Cardiac muscle cell (in vitro differentiated cells and primary cell): ENCODE measurements at regions not wholly inside any gene's neighbourhood (a gene's known extent, or its start where the extent isn't known, plus 50 kb on each side); places are given as distances from the start of the nearest gene placed in this dataset.

Experiments used
- DNase-seq, 2 donors: peaks; one replicate each; pipeline versions ENCODE4 v3.0.0 to v3.0.0-alpha.2; 2010 to 2017; ENCODE audit warnings: low read depth in 1 of 2, low spot score in 1 of 2
- H3K27ac ChIP-seq: fragments of 200-600 bp; sonication (generic); 2 replicates; pipeline ENCODE4 v1.5.1; 2016
- H3K27me3 ChIP-seq: fragments of 200-600 bp; sonication (generic); 2 replicates; pipeline ENCODE4 v1.6.0; 2016; ENCODE audit warnings: control low read depth
- H3K36me3 ChIP-seq: fragments of 200-600 bp; sonication (generic); 2 replicates; pipeline ENCODE4 v1.5.1; 2016; ENCODE audit warnings: control low read depth
- H3K4me1 ChIP-seq: fragments of 200-600 bp; sonication (generic); 2 replicates; pipeline ENCODE4 v1.8.1; 2017; ENCODE audit warnings: low read depth, mild to moderate bottlenecking, mixed run types
- H3K4me3 ChIP-seq: fragments of 200-600 bp; sonication (generic); 2 replicates; pipeline ENCODE4 v1.5.1; 2016; ENCODE audit warnings: mild to moderate bottlenecking
- H3K9me3 ChIP-seq: fragments of 200-600 bp; sonication (generic); 2 replicates; pipeline ENCODE4 v1.5.1; 2017; ENCODE audit warnings: low read depth, mild to moderate bottlenecking, control low read depth
- TF ChIP-seq, protein P1 (sequence below): IDR thresholded peaks from 2 replicates; pipeline ENCODE4 v1.5.1; 2012; ENCODE audit warnings: low read depth, mild to moderate bottlenecking, low read length

DNA sequence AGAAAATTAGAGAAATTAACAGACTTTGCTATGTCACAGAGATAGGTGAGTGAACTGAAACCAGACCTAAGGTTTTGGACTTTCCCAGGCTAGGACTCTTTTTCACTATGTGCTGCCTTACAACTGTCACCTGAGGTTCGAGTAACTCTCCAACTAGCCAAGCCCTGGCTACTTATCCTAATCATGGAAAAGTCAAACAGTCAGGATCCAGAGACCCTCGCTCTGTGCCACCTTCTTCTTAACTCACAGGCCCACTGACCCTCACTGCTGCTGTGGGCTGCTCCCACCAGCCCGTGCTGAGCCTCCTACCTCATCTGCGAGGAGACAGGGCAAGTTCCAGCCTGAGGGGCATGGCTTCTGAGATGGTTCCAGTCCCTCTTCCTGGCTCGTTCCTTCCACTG is 211.4 kb upstream of the KLF14 start:
- H3K4me1 ChIP-seq = peaks cover 3% of the 10 kb centered on the region
- no peak overlapping the region for H3K27ac ChIP-seq
- H3K27me3 ChIP-seq = no peaks in the 10 kb centered on the region
- TF ChIP-seq, protein P1, sequence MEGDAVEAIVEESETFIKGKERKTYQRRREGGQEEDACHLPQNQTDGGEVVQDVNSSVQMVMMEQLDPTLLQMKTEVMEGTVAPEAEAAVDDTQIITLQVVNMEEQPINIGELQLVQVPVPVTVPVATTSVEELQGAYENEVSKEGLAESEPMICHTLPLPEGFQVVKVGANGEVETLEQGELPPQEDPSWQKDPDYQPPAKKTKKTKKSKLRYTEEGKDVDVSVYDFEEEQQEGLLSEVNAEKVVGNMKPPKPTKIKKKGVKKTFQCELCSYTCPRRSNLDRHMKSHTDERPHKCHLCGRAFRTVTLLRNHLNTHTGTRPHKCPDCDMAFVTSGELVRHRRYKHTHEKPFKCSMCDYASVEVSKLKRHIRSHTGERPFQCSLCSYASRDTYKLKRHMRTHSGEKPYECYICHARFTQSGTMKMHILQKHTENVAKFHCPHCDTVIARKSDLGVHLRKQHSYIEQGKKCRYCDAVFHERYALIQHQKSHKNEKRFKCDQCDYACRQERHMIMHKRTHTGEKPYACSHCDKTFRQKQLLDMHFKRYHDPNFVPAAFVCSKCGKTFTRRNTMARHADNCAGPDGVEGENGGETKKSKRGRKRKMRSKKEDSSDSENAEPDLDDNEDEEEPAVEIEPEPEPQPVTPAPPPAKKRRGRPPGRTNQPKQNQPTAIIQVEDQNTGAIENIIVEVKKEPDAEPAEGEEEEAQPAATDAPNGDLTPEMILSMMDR = no peak
- no peak for DNase-seq
- H3K36me3 ChIP-seq = no peaks in the 10 kb centered on the region
- H3K4me3 ChIP-seq = no peak overlapping the region
- no peaks in the 10 kb centered on the region for H3K9me3 ChIP-seq

DNA sequence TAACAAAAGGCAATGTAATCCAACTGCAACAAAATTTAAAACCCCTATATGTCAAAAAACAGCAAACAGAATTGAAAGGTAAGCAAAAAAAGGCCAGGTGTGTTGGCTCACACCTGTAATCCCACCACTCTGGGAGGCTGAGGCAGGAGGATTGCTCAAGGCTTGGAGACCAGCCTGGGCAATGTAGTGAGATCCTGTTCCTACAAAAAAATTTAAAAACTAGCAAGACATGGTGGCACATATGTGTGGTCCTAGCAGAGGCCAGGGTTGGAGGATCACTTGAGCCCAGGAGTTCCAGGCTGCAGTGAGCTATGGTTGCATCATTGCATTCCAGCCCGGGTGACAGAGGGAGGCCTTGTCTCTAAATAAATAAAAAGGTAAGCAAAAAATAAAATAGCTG is 212.1 kb upstream of the KLF14 start:
- TF ChIP-seq, protein P1 = no peak
- no peaks in the 10 kb centered on the region for H3K4me1 ChIP-seq
- no peaks in the 10 kb centered on the region for H3K36me3 ChIP-seq
- no peaks in the 10 kb centered on the region for H3K9me3 ChIP-seq
- H3K4me3 ChIP-seq = no peak overlapping the region
- no peak overlapping the region for H3K27ac ChIP-seq
- no peaks in the 10 kb centered on the region for H3K27me3 ChIP-seq
- DNase-seq = no peak

DNA sequence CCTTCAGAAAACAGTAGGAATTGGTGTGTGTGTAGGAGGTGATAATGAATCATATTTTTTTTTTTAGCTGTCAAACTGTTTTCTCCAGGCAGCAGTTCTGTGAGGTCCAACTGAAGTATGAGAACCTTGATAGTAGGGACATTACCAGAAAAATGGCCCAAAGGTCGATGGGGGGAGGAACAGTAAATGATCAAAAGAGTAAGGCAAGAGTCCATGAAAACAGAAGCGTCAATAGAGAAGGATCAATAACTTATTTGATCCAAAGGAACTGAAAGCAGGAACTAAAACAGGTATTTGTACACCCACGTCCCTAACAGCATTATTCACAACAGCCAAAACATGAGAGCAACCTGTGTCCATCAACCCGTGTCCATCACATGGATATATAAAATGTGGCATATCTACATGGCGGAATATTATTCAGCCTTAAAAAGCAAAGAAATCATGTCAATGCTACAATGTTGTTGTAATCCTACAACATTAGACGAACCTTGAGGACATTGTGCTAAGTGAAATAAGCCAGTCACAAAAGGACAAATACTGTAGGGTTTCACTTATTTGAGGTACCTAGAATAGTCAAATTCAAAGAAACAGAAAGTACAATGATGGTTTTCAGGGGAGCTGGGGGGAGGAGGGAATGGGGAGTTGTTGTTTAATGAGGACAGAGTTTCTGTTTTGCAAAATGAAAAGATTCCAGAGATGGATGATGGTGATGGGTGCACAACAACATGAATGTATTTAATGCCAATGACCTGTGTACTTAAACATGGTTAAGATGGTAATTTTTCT is 214.0 kb upstream of the KLF14 start:
- Histone ChIP-seq H3K36me3 (no peaks in the 10 kb centered on the region), H3K4me1 (no peaks in the 10 kb centered on the region), H3K27me3 (no peaks in the 10 kb centered on the region), H3K27ac (no peak overlapping the region), H3K9me3 (no peaks in the 10 kb centered on the region), H3K4me3 (no peak overlapping the region)
- TF ChIP-seq, protein P1 = no peak
- no peak for DNase-seq

DNA sequence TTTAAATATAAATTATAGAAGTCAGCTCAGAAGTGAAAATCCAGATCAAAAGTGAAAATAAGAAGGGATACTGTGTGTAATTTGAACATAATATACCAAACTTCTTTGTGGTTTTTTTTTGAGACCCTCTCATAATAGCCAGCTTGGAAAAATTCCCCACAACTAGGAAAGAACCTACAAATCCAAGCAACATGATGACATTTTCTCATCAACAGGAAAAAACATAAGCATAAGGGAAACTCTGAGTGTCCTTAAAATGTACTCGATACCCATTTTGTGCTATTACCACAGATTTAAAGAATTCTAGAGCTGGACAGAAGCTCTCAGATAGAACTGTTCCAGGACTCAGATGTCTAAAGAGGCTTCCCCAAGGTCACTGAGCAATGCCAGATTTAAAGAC is 214.8 kb upstream of the KLF14 start:
- no peak for DNase-seq
- TF ChIP-seq, protein P1 = no peak
- H3K27me3 ChIP-seq = no peaks in the 10 kb centered on the region
- no peaks in the 10 kb centered on the region for H3K4me1 ChIP-seq
- H3K27ac ChIP-seq = no peak overlapping the region
- H3K36me3 ChIP-seq = no peaks in the 10 kb centered on the region
- no peak overlapping the region for H3K4me3 ChIP-seq
- no peaks in the 10 kb centered on the region for H3K9me3 ChIP-seq

DNA sequence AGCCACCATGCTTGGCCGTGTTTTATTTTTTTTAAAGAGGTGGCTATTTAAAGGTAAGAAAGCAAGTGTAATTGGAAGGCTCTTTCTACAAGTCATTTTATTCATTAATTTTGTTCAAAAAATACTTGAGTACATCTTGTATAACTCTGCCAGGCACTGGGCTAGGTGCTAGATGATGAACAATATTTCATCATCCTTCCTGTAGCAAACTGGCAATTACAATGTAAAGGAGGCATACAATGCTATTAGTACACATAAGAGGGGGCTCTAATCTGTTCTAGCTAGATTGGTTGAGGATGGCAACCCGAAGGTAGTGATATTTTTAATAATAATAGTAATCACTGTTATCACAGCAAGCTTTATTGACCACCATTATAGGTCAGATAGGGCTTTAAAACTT is 215.5 kb upstream of the KLF14 start:
- Histone ChIP-seq H3K4me1 (no peaks in the 10 kb centered on the region), H3K4me3 (no peak overlapping the region), H3K36me3 (no peaks in the 10 kb centered on the region), H3K27me3 (no peaks in the 10 kb centered on the region), H3K27ac (no peak overlapping the region), H3K9me3 (no peaks in the 10 kb centered on the region)
- no peak for DNase-seq
- TF ChIP-seq, protein P1 = no peak
